ENCODE measurements at regions not wholly inside any gene's neighbourhood (a gene's known extent, or its start where the extent isn't known, plus 50 kb on each side); places are given as distances from the start of the nearest gene placed in this dataset.

GRCh38 chr1:195511501-195511900 is 1096.7 kb downstream of the KCNT2 start:
- DNase-seq (ENCODE audit: low spot score in 2 of 2): no peak
- H3K27ac ChIP-seq: no peak overlapping the region
- H3K4me3 ChIP-seq: no peak overlapping the region
- H3K9me3 ChIP-seq: peaks cover 0 to 3% (median 0%) of the 10 kb centered on the region in 4 donors
- no peaks in the 10 kb centered on the region for H3K4me1 ChIP-seq
- TF ChIP-seq POLR2A (IDR thresholded peaks at IDR 0.05) (no peak), CTCF (IDR thresholded peaks at IDR 0.05) (no peak), EP300 (IDR thresholded peaks at IDR 0.05) (no peak)
- WGBS, 2 donors: 94 to 98% methylated on average over 1 of the region's 1 CpG
- H3K27me3 ChIP-seq: no peaks in the 10 kb centered on the region
- no peaks in the 10 kb centered on the region for H3K36me3 ChIP-seq

DNA sequence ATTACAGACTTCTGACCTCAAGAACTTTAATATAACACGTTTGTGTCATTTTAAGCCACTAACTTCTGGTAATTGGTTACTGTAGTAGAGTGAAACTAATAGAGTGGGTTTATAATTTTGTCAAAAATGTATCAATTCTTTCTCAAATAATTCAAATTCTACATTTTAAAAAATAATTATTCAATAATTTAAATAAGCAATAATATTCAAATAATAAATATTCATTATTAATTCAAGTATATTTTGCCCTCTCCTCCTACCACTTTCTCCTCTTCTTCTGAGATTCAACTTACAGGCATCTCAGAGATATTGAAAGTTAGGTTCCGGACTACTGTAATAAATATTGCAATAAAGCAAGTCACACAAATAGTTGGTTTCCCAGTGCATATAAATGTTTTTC is 1107.1 kb downstream of the KCNT2 start:
- H3K36me3 ChIP-seq: no peaks in the 10 kb centered on the region
- H3K27me3 ChIP-seq: no peaks in the 10 kb centered on the region
- TF ChIP-seq EP300 (IDR thresholded peaks at IDR 0.05) (no peak), POLR2A (IDR thresholded peaks at IDR 0.05) (no peak), CTCF (IDR thresholded peaks at IDR 0.05) (no peak)
- WGBS, 2 donors: 83% methylated on average over 2 of the region's 2 CpGs
- no peaks in the 10 kb centered on the region for H3K4me1 ChIP-seq
- no peak for DNase-seq (ENCODE audit: low spot score in 2 of 2)
- H3K9me3 ChIP-seq: peaks cover 0 to 5% (median 0%) of the 10 kb centered on the region in 4 donors
- no peak overlapping the region for H3K4me3 ChIP-seq
- no peak overlapping the region for H3K27ac ChIP-seq

- no peaks in the 10 kb centered on the region for H3K4me1 ChIP-seq
- no peaks in the 10 kb centered on the region for H3K36me3 ChIP-seq
- TF ChIP-seq POLR2A (IDR thresholded peaks at IDR 0.05): no peak
- no peak for TF ChIP-seq EP300 (IDR thresholded peaks at IDR 0.05)
- no peak for TF ChIP-seq CTCF (IDR thresholded peaks at IDR 0.05)
- no peak overlapping the region for H3K27ac ChIP-seq
- no peaks in the 10 kb centered on the region for H3K27me3 ChIP-seq
- H3K9me3 ChIP-seq: peaks cover 0 to 5% (median 0%) of the 10 kb centered on the region in 4 donors
- no peak for DNase-seq (ENCODE audit: low spot score in 2 of 2)
- 57 to 78% methylated on average over 5 of the region's 5 CpGs for WGBS, 2 donors
- no peak overlapping the region for H3K4me3 ChIP-seq
Observed at GRCh38 chr1:195495720-195496635, 1112.3 kb downstream of the KCNT2 start.

DNA sequence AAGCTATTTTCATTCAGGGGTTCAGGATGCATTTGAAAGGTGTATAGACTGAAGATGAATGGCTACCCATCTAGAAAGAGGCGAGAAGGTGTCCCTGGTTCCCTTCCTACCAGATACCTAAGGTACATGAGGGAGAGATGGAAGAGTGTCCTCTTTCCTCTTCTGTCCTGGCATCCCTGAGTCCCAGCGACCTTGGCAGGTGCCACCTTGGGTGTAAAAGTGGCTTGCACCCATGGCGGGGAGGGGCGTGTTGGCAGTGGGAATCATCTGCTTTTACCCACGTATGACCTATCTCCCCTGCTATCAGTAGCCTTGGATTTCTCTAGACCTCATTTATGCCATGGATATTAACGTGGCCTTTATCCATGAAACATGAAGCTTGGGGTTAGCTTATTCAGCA is 1126.1 kb downstream of the KCNT2 start:
- Histone ChIP-seq H3K9me3 (no peaks in the 10 kb centered on the region), H3K36me3 (no peaks in the 10 kb centered on the region), H3K27ac (no peak overlapping the region), H3K4me1 (peaks cover 0 to 3% (median 0%) of the 10 kb centered on the region in 4 donors), H3K27me3 (no peaks in the 10 kb centered on the region), H3K4me3 (no peak overlapping the region)
- WGBS, 2 donors: 91 to 94% methylated on average over 6 of the region's 6 CpGs
- TF ChIP-seq POLR2A (IDR thresholded peaks at IDR 0.05) (no peak), EP300 (IDR thresholded peaks at IDR 0.05) (no peak), CTCF (IDR thresholded peaks at IDR 0.05) (no peak)
- DNase-seq (ENCODE audit: low spot score in 2 of 2): no peak

GRCh38 chr1:195481293-195481692 is 1126.9 kb downstream of the KCNT2 start:
- WGBS, 2 donors: 58 to 61% methylated on average over 3 of the region's 3 CpGs
- Histone ChIP-seq H3K27ac (no peak overlapping the region), H3K4me1 (peaks cover 0 to 3% (median 0%) of the 10 kb centered on the region in 4 donors), H3K36me3 (no peaks in the 10 kb centered on the region), H3K9me3 (no peaks in the 10 kb centered on the region), H3K4me3 (no peak overlapping the region), H3K27me3 (no peaks in the 10 kb centered on the region)
- no peak for DNase-seq (ENCODE audit: low spot score in 2 of 2)
- TF ChIP-seq POLR2A (IDR thresholded peaks at IDR 0.05) (no peak), CTCF (IDR thresholded peaks at IDR 0.05) (no peak), EP300 (IDR thresholded peaks at IDR 0.05) (no peak)
